WTC11 (cell line): ENCODE measurements at regions not wholly inside any gene's neighbourhood (a gene's known extent, or its start where the extent isn't known, plus 50 kb on each side); places are given as distances from the start of the nearest gene placed in this dataset.

Experiments used
- ATAC-seq: fragments of 200-7000 bp; cut with Tn5 transposase; 2 replicates; pipeline ENCODE4 v1.10.0; 2021; ENCODE audit warnings: mild to moderate bottlenecking, moderate library complexity
- CTCF ChIA-PET: fragments of 300-600 bp; sonication (Branson Sonifier 250); formaldehyde crosslinking; loops from one replicate; lab custom pipeline; 2021; ENCODE audit warnings: antibody characterized with exemption; lab: Charles Lee
- POLR2A ChIA-PET: fragments of 350-600 bp; sonication (Branson Sonifier 250); formaldehyde crosslinking; loops from one replicate; lab custom pipeline; 2021; ENCODE audit warnings: antibody characterized with exemption; lab: Charles Lee
- DNase-seq: peaks from one replicate; pipeline ENCODE4 v3.0.0; 2021; ENCODE audit warnings: low spot score
- H3K27ac Mint-ChIP-seq: 2 replicates; pipeline ENCODE4 v1.8.0; 2021; ENCODE audit warnings: mixed read lengths
- H3K27me3 Mint-ChIP-seq: 2 replicates; pipeline ENCODE4 v1.8.0; 2021; ENCODE audit warnings: low read depth, mild to moderate bottlenecking, moderate library complexity, mixed read lengths
- H3K36me3 Mint-ChIP-seq: 2 replicates; pipeline ENCODE4 v1.8.0; 2021; ENCODE audit warnings: mixed read lengths
- H3K4me1 Mint-ChIP-seq: 2 replicates; pipeline ENCODE4 v1.8.0; 2022; ENCODE audit warnings: mixed read lengths
- H3K4me3 Mint-ChIP-seq: 2 replicates; pipeline ENCODE4 v1.8.0; 2021; ENCODE audit warnings: mild to moderate bottlenecking, moderate library complexity, mixed read lengths
- H3K9me3 Mint-ChIP-seq: 2 replicates; pipeline ENCODE4 v1.8.0; 2021; ENCODE audit warnings: mixed read lengths
- ATF1 ChIP-seq: sonication (generic); formaldehyde crosslinking; IDR thresholded peaks from 2 replicates; pipeline ENCODE4 v1.8.1; 2023; ENCODE audit warnings: mild to moderate bottlenecking, moderate library complexity, missing genetic modification reagents
- CREM ChIP-seq: sonication (generic); formaldehyde crosslinking; IDR thresholded peaks from 2 replicates; pipeline ENCODE4 v1.8.1; 2022; ENCODE audit warnings: mild to moderate bottlenecking, missing genetic modification reagents, moderate library complexity
- ESRRA ChIP-seq: sonication (generic); formaldehyde crosslinking; IDR thresholded peaks from 2 replicates; pipeline ENCODE4 v1.8.1; 2022; ENCODE audit warnings: mild to moderate bottlenecking, missing genetic modification reagents, borderline replicate concordance
- ETV6 ChIP-seq: sonication (generic); formaldehyde crosslinking; IDR thresholded peaks from 2 replicates; pipeline ENCODE4 v1.8.1; 2022; ENCODE audit warnings: mild to moderate bottlenecking, missing genetic modification reagents
- GRHL2 ChIP-seq: fragments of 250-450 bp; sonication (Bioruptor Pico); IDR thresholded peaks from 2 replicates; pipeline ENCODE4 v1.8.0; 2022; ENCODE audit warnings: mild to moderate bottlenecking, moderate library complexity; ENCODE audit not compliant: insufficient replicate concordance, severe bottlenecking
- IRF2 ChIP-seq: sonication (generic); formaldehyde crosslinking; IDR thresholded peaks from 2 replicates; pipeline ENCODE4 v1.8.0; 2022; ENCODE audit warnings: low read depth, missing genetic modification reagents, borderline replicate concordance
- NFE2L1 ChIP-seq: sonication (generic); formaldehyde crosslinking; IDR thresholded peaks from 2 replicates; pipeline ENCODE4 v1.8.1; 2023; ENCODE audit warnings: missing genetic modification reagents
- OVOL2 ChIP-seq: fragments of 250-450 bp; sonication (Bioruptor Pico); IDR thresholded peaks from 2 replicates; pipeline ENCODE4 v1.9.0; 2021; ENCODE audit warnings: mild to moderate bottlenecking, borderline replicate concordance
- RORB ChIP-seq: fragments of 250-450 bp; sonication (Bioruptor Pico); IDR thresholded peaks from 2 replicates; pipeline ENCODE4 v1.9.0; 2021; ENCODE audit warnings: mild to moderate bottlenecking
- SMAD4 ChIP-seq: sonication (generic); formaldehyde crosslinking; IDR thresholded peaks from 2 replicates; pipeline ENCODE4 v1.8.0; 2022; ENCODE audit warnings: mild to moderate bottlenecking, missing genetic modification reagents
- SOX15 ChIP-seq: fragments of 250-450 bp; sonication (Bioruptor Pico); IDR thresholded peaks from 2 replicates; pipeline ENCODE4 v1.9.0; 2021; ENCODE audit warnings: mild to moderate bottlenecking
- TCF7 ChIP-seq: sonication (generic); formaldehyde crosslinking; IDR thresholded peaks from 2 replicates; pipeline ENCODE4 v1.8.0; 2022; ENCODE audit warnings: mild to moderate bottlenecking, low read depth, missing genetic modification reagents, moderate library complexity
- TEAD1 ChIP-seq: sonication (generic); formaldehyde crosslinking; IDR thresholded peaks from 2 replicates; pipeline ENCODE4 v1.8.0; 2022; ENCODE audit warnings: mild to moderate bottlenecking, missing genetic modification reagents
- ZNF121 ChIP-seq: sonication (generic); formaldehyde crosslinking; IDR thresholded peaks from 2 replicates; pipeline ENCODE4 v1.8.0; 2023; ENCODE audit warnings: missing genetic modification reagents
- ZNF138 ChIP-seq: sonication (generic); formaldehyde crosslinking; conservative IDR thresholded peaks from 2 replicates; pipeline ENCODE4 v1.8.1; 2022; ENCODE audit warnings: mild to moderate bottlenecking, moderate library complexity, missing genetic modification reagents
- ZNF396 ChIP-seq: fragments of 250-450 bp; sonication (Bioruptor Pico); IDR thresholded peaks from 2 replicates; pipeline ENCODE4 v1.8.0; 2021; ENCODE audit warnings: mild to moderate bottlenecking, moderate library complexity, borderline replicate concordance
- TF ChIP-seq, protein P1 (sequence below): sonication (generic); formaldehyde crosslinking; IDR thresholded peaks from 2 replicates; pipeline ENCODE4 v1.8.0; 2023; ENCODE audit warnings: mild to moderate bottlenecking, missing genetic modification reagents
- TF ChIP-seq, protein P2 (sequence below): fragments of 250-450 bp; sonication (Bioruptor Pico); IDR thresholded peaks from 2 replicates; pipeline ENCODE4 v1.9.0; 2021; ENCODE audit warnings: mild to moderate bottlenecking, borderline replicate concordance
- TF ChIP-seq, protein P3 (sequence below): fragments of 250-450 bp; sonication (Bioruptor Pico); IDR thresholded peaks from 2 replicates; pipeline ENCODE4 v2.1.2; 2022; ENCODE audit warnings: mild to moderate bottlenecking, moderate library complexity
- TF ChIP-seq, protein P4 (sequence below): sonication (generic); formaldehyde crosslinking; IDR thresholded peaks from 2 replicates; pipeline ENCODE4 v1.8.1; 2022; ENCODE audit warnings: low read depth, mild to moderate bottlenecking, moderate library complexity, missing genetic modification reagents, borderline replicate concordance
- TF ChIP-seq, protein P5 (sequence below): sonication (generic); formaldehyde crosslinking; IDR thresholded peaks from 2 replicates; pipeline ENCODE4 v1.8.1; 2022; ENCODE audit warnings: mild to moderate bottlenecking, missing genetic modification reagents, moderate library complexity, borderline replicate concordance
- TF ChIP-seq, protein P6 (sequence below): sonication (generic); formaldehyde crosslinking; IDR thresholded peaks from 2 replicates; pipeline ENCODE4 v1.8.0; 2022; ENCODE audit warnings: mild to moderate bottlenecking, missing genetic modification reagents
- TF ChIP-seq, protein P7 (sequence below): sonication (generic); formaldehyde crosslinking; IDR thresholded peaks from 2 replicates; pipeline ENCODE4 v1.8.1; 2022; ENCODE audit warnings: mild to moderate bottlenecking, moderate library complexity, missing genetic modification reagents

DNA sequence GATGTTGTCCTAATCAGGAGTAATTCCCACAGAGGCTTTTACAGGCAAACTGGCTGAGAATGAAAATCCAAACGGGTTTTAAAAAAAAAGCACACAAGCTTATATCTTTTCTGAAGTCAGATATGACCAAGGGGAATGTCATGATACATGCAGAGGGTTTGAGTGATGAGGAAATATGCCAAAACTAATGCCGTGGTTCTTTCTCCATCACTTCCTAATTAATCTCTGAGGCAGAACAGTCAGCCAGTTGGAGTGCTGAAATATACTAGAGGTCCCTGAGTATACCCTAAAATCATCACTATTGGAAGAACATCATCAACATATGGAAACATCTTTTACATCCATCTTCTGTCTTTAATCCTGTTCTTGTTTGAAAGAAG, 160.8 kb upstream of the FAR2 start (continued):
- no peak for TF ChIP-seq TEAD1 (CRISPR knock-in tag)
- TF ChIP-seq, protein P1, sequence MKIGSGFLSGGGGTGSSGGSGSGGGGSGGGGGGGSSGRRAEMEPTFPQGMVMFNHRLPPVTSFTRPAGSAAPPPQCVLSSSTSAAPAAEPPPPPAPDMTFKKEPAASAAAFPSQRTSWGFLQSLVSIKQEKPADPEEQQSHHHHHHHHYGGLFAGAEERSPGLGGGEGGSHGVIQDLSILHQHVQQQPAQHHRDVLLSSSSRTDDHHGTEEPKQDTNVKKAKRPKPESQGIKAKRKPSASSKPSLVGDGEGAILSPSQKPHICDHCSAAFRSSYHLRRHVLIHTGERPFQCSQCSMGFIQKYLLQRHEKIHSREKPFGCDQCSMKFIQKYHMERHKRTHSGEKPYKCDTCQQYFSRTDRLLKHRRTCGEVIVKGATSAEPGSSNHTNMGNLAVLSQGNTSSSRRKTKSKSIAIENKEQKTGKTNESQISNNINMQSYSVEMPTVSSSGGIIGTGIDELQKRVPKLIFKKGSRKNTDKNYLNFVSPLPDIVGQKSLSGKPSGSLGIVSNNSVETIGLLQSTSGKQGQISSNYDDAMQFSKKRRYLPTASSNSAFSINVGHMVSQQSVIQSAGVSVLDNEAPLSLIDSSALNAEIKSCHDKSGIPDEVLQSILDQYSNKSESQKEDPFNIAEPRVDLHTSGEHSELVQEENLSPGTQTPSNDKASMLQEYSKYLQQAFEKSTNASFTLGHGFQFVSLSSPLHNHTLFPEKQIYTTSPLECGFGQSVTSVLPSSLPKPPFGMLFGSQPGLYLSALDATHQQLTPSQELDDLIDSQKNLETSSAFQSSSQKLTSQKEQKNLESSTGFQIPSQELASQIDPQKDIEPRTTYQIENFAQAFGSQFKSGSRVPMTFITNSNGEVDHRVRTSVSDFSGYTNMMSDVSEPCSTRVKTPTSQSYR (CRISPR knock-in tag): no peak
- no peak for TF ChIP-seq ESRRA (CRISPR knock-in tag)
- TF ChIP-seq ZNF121 (CRISPR knock-in tag): no peak
- TF ChIP-seq GRHL2 (CRISPR knock-in tag): no peak
- TF ChIP-seq SOX15 (CRISPR knock-in tag): no peak
- no peak for TF ChIP-seq SMAD4 (CRISPR knock-in tag)
- TF ChIP-seq ETV6 (CRISPR knock-in tag): no peak
- TF ChIP-seq CREM: no peak
- TF ChIP-seq TCF7: no peak
- no peak for TF ChIP-seq RORB

DNA sequence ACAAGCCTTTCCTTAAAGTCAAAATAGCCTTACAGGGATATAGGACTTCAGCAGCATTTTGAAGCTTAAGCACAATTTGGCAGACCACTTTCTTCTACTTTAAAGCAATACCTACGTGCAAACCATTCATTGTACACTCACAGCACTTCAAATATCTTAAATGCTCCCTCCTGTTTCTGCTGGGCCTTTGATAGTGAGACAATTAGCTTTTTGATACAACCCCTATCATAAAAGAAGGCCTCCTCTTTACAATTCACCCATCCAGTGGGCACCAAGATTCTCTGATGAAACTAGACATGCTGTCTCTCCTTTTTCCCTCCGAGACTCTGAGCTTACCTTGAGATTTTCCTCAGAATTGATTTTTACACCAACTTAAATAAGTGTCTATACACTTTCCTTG, 157.5 kb upstream of the FAR2 start:
- DNase-seq: no peak
- ChIA-PET CTCF (no interaction called here), POLR2A (no interaction called here)
- no peak overlapping the region for H3K4me3 Mint-ChIP-seq
- ATAC-seq: no peak
- H3K27ac Mint-ChIP-seq: no peak overlapping the region
- no peaks in the 10 kb centered on the region for H3K9me3 Mint-ChIP-seq
- H3K36me3 Mint-ChIP-seq: no peaks in the 10 kb centered on the region
- no peaks in the 10 kb centered on the region for H3K27me3 Mint-ChIP-seq
- TF ChIP-seq, protein P2, sequence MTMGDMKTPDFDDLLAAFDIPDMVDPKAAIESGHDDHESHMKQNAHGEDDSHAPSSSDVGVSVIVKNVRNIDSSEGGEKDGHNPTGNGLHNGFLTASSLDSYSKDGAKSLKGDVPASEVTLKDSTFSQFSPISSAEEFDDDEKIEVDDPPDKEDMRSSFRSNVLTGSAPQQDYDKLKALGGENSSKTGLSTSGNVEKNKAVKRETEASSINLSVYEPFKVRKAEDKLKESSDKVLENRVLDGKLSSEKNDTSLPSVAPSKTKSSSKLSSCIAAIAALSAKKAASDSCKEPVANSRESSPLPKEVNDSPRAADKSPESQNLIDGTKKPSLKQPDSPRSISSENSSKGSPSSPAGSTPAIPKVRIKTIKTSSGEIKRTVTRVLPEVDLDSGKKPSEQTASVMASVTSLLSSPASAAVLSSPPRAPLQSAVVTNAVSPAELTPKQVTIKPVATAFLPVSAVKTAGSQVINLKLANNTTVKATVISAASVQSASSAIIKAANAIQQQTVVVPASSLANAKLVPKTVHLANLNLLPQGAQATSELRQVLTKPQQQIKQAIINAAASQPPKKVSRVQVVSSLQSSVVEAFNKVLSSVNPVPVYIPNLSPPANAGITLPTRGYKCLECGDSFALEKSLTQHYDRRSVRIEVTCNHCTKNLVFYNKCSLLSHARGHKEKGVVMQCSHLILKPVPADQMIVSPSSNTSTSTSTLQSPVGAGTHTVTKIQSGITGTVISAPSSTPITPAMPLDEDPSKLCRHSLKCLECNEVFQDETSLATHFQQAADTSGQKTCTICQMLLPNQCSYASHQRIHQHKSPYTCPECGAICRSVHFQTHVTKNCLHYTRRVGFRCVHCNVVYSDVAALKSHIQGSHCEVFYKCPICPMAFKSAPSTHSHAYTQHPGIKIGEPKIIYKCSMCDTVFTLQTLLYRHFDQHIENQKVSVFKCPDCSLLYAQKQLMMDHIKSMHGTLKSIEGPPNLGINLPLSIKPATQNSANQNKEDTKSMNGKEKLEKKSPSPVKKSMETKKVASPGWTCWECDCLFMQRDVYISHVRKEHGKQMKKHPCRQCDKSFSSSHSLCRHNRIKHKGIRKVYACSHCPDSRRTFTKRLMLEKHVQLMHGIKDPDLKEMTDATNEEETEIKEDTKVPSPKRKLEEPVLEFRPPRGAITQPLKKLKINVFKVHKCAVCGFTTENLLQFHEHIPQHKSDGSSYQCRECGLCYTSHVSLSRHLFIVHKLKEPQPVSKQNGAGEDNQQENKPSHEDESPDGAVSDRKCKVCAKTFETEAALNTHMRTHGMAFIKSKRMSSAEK (CRISPR knock-in tag): no peak
- TF ChIP-seq ATF1 (CRISPR knock-in tag) (no peak), GRHL2 (CRISPR knock-in tag) (no peak), ETV6 (CRISPR knock-in tag) (no peak), OVOL2 (no peak), SMAD4 (CRISPR knock-in tag) (no peak), ZNF396 (CRISPR knock-in tag) (no peak), TCF7 (no peak), IRF2 (CRISPR knock-in tag) (no peak), NFE2L1 (CRISPR knock-in tag) (no peak), RORB (no peak), ZNF138 (no peak), CREM (no peak)
- TF ChIP-seq, protein P3, sequence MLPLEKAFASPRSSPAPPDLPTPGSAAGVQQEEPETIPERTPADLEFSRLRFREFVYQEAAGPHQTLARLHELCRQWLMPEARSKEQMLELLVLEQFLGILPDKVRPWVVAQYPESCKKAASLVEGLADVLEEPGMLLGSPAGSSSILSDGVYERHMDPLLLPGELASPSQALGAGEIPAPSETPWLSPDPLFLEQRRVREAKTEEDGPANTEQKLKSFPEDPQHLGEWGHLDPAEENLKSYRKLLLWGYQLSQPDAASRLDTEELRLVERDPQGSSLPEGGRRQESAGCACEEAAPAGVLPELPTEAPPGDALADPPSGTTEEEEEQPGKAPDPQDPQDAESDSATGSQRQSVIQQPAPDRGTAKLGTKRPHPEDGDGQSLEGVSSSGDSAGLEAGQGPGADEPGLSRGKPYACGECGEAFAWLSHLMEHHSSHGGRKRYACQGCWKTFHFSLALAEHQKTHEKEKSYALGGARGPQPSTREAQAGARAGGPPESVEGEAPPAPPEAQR (CRISPR knock-in tag): no peak
- TF ChIP-seq, protein P4, sequence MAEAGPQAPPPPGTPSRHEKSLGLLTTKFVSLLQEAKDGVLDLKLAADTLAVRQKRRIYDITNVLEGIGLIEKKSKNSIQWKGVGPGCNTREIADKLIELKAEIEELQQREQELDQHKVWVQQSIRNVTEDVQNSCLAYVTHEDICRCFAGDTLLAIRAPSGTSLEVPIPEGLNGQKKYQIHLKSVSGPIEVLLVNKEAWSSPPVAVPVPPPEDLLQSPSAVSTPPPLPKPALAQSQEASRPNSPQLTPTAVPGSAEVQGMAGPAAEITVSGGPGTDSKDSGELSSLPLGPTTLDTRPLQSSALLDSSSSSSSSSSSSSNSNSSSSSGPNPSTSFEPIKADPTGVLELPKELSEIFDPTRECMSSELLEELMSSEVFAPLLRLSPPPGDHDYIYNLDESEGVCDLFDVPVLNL: no peak
- TF ChIP-seq, protein P5, sequence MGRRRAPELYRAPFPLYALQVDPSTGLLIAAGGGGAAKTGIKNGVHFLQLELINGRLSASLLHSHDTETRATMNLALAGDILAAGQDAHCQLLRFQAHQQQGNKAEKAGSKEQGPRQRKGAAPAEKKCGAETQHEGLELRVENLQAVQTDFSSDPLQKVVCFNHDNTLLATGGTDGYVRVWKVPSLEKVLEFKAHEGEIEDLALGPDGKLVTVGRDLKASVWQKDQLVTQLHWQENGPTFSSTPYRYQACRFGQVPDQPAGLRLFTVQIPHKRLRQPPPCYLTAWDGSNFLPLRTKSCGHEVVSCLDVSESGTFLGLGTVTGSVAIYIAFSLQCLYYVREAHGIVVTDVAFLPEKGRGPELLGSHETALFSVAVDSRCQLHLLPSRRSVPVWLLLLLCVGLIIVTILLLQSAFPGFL (CRISPR knock-in tag): no peak
- TF ChIP-seq, protein P6, sequence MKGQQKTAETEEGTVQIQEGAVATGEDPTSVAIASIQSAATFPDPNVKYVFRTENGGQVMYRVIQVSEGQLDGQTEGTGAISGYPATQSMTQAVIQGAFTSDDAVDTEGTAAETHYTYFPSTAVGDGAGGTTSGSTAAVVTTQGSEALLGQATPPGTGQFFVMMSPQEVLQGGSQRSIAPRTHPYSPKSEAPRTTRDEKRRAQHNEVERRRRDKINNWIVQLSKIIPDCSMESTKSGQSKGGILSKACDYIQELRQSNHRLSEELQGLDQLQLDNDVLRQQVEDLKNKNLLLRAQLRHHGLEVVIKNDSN (CRISPR knock-in tag): no peak
- TF ChIP-seq, protein P7, sequence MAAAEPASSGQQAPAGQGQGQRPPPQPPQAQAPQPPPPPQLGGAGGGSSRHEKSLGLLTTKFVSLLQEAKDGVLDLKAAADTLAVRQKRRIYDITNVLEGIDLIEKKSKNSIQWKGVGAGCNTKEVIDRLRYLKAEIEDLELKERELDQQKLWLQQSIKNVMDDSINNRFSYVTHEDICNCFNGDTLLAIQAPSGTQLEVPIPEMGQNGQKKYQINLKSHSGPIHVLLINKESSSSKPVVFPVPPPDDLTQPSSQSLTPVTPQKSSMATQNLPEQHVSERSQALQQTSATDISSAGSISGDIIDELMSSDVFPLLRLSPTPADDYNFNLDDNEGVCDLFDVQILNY (CRISPR knock-in tag): no peak
- no peaks in the 10 kb centered on the region for H3K4me1 Mint-ChIP-seq
